ENCODE measurements at regions not wholly inside any gene's neighbourhood (a gene's known extent, or its start where the extent isn't known, plus 50 kb on each side); places are given as distances from the start of the nearest gene placed in this dataset.

- TF ChIP-seq POLR2A (IDR thresholded peaks at IDR 0.05; ENCODE audit: low read depth, low read length) (no peak), POLR2AphosphoS5 (IDR thresholded peaks at IDR 0.05; ENCODE audit: low read depth, low read length) (no peak), PAX5 (IDR thresholded peaks at IDR 0.05; ENCODE audit: insufficient read depth, low read length, severe bottlenecking) (no peak), TAF1 (IDR thresholded peaks at IDR 0.05; ENCODE audit: low read depth, low read length) (no peak)
Measured at GRCh38 chr5:82414041-82414388, 135.9 kb upstream of the RPS23 start.
